Inferior parietal cortex (tissue), 1 donor: ENCODE measurements at regions not wholly inside any gene's neighbourhood (a gene's known extent, or its start where the extent isn't known, plus 50 kb on each side); places are given as distances from the start of the nearest gene placed in this dataset.
"Not testable (repeated sequence)": the region's sequence is repeated elsewhere in the genome, so short reads cannot be mapped to it uniquely, and the experiment has no call there.

ENCODE experiments used
- DNase-seq: peaks from one replicate; pipeline ENCODE4 v3.0.0-alpha.2; 2016; ENCODE audit errors: extremely low spot score

DNA sequence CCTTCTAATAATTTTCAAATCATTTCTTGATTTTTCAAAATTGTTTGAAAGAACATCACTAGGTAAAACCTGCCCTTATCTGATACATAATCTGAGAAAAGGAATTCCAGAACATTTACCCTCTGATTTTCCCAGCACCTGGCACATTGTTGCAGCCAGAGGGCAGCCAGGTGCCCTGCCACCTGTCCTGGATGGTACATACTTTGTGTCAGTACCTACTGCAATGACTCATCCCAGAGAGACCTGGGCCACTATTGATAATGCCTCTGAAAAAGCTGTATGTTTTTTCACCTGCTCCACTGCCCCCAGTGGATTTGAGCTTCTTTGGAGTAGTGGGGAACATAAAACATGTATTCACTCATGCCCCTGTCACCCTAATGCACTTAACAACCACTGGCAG lies 648.9 kb upstream of the GBE1 start:
- DNase-seq = no peak

DNA sequence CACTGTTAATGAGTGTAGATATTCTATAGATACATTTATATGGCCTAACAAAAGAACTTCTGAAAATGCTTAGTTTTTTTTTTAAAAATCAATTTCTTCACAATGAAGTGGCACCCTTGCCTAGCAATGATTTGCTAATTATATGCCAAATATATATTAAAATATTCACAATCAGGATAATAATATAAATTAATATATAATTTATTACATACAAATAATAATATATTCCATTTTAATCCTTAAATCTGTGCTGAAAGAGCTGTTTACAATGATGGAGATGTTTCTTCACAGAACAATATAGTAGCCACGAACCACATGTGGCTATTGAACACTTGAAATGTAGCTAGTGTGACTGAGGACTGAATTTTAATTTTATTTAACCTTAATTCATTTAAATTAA lies 648.4 kb upstream of the GBE1 start:
- DNase-seq = no peak

DNA sequence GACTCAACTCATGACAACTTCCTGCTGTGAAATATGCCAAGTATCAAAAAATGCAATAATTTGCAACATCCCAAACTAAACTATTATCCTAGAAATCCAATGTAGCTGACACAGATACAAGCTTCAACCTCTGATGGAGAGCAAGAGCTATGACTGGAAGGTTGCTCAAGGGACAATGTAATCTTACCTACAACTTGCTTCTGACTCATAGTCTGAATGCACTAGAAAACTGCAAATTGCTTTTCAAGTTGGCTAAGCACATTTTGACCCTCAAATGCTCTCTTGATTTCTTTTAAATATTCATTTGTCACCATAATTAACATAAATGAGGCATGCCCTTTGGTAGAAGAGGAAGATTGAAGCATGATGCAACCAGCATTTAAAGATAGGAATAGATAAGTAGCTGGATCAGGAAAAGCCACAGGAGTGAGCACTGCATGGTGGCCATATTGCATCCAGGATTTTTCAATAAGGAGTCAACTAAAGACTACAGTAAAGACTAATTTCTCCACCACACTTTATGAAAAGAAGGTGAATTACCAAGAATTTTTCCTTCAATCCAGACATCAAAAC lies 630.8 kb upstream of the GBE1 start:
- no peak for DNase-seq

DNA sequence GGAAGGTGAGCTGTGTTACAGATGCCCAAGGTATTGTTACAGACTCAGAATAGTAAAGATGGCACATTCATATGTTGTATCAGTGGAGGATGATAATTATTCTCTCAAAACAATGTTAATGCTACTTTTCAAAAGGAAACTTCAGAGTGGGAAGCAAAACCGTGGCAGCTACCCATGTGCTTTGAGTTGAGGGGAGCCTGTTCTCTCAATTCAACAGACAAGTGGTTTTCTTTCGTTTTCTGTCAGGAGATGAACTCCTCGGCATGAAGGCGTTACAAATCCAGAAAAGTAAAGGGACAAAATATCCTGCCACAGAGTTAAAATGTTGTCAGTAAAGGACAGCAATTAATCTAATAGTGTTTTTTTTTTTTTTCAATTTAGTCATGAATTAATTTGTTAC lies 629.4 kb upstream of the GBE1 start:
- no peak for DNase-seq

DNA sequence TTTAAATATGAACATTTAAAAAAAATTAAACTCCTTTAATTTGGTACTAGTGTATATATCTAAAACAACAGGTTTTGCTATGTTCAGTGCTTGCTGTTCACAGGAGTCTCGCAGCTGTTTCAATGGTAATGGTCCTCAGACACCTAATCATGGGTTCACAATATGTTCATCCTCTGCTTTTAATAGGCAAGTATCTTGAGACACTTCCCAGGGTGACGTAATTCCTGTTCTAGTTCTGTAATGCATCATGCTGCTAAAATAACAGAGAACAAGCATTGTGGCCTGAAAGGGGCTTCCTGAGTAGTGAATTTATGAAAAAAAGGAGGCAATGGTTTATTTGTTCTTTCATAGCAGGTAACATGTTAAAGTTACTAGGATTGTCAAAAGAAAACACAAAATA lies 625.2 kb upstream of the GBE1 start:
- DNase-seq = no peak

DNA sequence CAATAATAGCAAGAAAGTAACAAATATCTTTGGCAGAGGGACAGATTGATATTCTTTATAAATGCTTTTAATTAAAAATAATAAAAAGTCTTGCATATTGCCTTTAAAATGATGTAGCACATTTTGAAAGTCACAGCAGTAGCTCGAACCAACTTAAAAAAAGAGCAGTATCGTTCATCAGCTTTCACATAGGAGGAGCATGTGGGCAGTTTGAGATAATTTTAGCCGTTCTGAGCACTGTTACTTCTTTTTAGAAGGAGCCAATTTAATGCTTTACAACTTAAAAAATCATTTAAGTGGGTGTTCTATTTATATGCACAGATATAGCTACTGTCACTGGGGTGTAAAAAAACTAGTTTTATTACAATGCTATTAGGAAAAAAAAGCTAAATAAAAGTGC lies 622.7 kb upstream of the GBE1 start:
- no peak for DNase-seq

DNA sequence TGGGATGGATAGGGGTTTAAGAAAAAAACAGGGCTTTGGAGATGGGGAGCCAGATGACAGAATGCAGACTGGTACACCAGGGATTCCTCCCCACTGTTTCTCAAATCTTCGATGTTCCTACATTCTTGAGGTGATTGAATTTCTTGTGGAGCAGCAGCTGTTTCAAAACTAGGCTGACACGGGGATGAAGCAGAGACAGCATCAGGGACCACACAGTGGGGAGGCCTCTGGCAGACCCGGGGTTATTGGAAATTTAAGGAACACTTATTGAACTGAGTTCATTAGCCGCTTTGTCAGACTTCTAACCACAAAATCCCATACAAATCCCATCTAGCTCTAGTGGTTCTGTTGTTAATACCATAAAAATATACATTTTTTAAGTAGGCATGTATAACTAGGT lies 621.4 kb upstream of the GBE1 start:
- DNase-seq = no peak

DNA sequence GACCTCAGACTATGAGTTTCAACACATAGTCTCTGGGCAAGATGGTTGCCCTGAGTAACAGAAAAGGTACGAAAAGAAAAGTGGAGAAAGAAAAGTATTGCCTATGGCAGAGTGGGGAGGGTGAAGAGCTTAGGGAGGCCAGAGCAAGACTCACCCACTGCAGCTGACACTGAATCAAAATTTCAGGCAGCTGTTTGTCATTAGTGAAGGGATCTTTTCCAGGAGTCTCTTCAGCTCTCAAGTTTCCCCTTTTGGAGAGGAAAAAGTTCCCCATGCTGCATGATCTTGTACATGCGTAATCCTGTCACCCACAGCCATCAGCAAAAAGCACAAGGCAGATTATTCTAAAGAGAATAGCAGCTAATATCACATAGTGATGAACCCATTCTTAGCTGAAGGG lies 616.9 kb upstream of the GBE1 start:
- no peak for DNase-seq

DNA sequence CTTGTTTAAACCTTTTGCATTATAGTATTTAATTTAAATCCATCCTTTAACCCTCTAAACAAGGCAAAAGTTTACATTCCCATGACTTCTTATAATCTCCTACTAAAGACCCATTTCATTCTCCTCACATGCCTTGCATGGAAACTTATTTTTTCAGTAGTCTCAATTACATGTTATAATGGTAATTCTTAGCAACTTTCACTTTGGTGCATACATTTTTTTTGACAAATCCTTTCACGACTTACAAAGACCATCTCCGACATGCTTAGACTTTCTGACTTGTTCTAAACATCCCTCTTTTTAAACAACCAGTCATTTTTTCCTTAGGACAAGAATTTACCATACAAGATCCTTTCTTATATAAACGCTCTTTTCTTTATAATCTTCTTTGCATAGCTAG lies 615.4 kb upstream of the GBE1 start:
- DNase-seq = no peak

DNA sequence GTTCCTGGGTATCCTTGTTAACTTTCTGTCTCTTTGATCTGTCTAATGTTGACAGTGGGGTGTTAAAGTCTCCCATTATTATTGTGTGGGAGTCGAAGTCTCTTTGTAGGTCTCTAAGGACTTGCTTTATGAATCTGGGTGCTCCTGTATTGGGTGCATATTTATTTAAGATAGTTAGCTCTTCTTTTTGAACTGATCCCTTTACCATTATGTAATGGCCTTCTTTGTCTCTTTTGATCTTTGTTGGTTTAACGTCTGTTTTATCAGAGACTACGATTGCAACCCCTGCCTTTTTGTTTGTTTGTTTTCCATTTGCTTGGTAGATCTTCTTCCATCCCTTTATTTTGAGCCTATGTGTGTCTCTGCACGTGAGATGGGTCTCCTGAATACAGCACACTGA lies 612.4 kb upstream of the GBE1 start:
- not testable (repeated sequence) for DNase-seq

DNA sequence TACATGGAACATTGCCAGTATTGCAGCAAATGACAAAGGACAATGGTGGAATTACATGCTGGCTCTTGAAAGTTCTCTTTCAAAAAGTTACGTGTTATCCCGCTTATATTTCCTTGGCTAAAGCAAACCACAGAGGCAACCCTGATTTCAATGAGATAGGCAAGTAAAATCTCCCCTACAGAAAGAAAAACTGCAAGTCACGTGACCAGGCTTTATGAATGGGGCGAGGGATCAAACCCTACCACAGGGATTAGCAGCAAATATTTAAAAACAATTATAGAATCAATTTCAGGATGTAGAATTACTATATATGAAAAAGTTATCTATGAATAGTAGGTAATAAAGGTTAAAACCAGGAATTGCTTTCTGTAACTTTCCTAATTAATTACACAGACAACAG lies 603.4 kb upstream of the GBE1 start:
- no peak for DNase-seq

DNA sequence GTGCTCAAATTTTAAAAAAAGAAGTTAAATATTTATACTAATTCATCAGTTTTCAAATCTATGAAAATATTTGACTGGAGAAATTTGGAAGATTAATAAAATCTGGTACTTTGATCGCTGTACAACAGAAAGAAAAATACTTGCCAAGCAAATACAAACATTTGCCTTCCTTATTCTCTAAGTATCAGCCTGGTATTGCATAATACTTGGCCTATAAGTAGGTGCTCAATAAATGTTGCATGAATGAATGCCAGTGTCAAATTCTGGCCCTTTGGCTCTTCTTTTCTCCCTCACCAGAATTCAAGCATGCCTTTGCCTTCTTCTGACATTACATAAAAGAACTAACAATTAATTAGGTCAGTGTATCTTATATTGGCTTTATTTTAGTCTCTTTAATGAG lies 601.7 kb upstream of the GBE1 start:
- no peak for DNase-seq

DNA sequence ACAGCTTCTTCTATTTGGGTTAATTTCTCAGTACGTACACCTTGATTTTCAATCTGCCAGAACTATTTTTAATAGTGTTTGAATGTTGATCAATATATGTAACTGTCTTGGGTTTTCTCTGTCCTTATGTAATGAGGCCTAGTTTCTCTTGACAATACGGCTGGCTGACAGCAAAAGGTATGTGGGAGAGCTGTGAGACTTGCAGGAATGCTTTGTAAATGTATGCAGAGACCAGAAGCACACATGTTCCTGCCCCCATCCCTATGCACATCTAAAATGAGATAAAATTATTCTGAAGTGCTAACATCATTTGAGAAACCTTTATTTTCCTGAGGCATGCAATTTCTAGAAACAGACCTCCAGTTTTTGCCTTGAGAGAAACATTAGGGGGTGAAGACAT lies 593.8 kb upstream of the GBE1 start:
- DNase-seq = peak; percentile 14

DNA sequence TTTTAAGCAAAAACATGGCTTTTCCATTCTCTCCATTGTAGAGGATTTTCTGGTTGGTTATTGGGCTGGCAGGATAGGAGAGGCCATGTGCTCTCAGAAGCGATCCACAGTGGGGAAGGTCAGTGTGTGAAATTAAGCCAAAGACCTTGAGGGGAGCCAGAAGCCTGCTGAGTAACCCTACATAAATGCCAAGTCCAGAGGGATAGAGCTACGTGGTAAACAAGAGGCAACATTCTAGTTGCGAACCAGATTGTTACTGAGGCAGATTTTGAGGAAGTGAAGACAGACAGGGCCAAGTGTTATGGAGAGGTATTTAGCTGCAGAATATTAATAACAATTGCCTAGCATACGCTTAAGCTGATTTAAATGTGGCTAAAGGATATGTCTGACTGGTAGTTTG lies 592.8 kb upstream of the GBE1 start:
- no peak for DNase-seq

DNA sequence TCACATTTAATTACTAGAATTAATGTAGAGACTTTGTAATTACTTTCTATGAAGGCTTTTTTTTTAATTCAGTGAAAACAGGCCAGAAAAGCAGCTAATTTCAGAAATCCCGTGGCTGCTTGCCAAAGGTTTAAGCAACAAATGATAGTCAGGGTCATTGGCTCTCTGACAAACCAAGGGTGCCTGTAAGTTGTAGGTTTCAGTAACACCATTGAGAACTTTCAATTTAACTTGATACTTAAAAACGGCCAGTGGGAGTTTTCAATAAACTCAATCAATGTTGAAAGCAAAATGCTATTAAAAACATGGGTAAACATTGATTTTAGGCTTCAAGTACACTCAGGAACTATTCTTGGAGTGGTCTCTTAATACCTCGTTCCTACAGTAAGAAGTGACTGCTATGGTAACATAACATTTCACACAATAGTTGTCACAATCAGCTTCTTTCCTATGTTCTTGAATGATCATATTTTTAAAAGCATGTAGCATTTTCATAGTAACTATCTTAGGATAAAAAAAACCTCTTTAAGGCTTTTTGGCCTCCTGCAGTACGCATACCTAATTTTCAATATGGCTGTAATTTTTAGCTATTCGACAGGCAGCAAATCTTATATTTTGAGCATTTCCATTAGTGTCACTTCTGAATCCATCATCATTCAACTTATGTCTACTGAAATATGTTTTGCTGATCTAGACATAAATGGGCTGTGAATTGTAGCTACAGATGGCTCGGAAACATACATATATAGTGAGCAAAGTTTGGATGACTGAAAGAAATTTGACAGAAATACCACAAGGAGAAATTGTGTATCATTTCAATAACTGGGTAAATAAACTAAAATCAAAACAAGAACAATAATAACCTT lies 592.1 kb upstream of the GBE1 start:
- no peak for DNase-seq

DNA sequence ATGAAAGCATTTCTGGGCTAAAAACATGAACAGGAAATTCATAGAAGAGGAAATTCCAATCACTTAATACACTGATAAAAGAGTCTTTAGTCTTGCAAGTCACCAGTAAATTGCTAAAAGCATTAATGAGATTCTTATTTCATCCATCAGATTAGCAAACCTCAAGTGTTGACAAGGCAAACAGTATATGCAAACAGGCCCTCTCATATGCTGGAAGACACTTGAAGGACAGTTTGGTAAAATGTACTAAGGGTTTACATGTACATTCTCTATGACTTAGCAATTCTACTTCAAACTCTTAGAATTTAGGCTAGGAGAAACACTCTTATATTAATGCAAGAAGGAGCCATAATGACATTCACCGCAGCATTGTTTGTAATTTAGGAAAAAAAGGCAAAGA lies 586.1 kb upstream of the GBE1 start:
- DNase-seq = no peak

DNA sequence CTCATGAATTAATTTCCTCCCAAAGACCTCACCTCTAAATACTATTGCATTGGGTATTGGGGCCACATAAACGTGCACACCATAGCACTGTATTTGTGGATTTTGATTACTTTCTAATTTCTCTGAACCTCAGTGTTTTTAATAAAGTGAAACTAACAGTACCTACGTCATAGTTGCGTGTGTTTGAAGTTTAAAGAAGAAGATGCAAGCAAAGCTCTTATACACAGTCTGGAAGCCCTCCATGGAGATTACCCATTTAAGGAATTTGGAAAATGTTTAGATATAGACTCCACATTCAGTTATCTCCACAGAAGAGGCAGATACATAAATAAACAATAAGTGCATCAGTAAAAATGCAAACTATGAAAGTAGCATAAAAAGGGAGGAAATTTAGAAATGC lies 581.1 kb upstream of the GBE1 start:
- no peak for DNase-seq

DNA sequence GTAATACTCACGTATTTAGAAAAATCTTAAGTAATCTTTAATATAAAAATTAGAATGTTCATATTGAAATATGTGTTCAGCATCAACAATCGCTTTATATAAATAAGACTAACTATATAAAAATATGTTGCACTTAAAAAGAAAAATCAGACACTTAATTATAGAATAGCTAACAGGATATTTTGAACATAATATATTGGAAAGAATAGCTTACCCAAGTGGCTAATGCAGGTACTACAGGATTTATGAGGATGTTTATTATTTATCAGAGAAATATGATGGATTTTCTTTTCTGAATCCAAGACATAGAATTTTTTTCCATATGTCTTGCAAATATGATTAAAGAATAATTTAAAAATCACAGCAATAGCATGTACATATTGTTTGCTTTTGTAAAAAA lies 567.9 kb upstream of the GBE1 start:
- no peak for DNase-seq

DNA sequence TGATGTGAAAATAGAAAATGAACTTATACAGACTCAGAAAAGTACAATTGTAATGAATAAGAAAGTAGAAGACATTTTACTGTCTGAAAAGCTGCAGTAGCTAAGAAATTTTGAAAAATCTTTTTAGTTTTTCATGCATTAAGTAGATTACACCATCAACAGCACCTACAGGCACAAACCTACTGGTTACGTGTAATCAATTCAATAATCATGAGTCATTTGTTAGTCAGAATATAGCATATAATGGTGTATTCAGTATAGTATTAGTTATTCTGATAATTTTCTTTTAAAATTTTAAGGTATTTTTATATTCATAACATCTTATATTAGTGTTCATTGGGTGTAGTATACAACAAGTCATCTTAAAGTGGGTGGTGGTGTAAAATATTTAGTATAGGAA lies 550.5 kb upstream of the GBE1 start:
- DNase-seq = no peak

DNA sequence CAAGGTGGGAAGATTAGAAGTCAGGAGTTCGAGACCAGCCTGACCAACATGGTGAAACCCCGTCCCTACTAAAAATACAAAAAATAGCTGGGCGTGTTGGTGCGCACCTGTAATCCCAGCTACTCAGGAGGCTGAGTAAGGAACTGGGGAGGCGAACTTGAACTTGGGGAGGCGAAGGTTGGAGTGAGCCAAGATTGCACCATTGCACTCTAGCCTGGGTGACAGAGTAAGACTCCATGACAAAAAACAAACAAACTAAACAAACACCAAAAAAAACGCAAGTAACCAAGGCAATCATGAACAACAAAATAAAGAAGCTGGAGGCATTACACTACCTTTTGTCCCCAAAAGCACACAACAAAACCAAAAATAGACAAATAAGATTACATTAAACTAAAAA lies 547.3 kb upstream of the GBE1 start:
- no peak for DNase-seq

DNA sequence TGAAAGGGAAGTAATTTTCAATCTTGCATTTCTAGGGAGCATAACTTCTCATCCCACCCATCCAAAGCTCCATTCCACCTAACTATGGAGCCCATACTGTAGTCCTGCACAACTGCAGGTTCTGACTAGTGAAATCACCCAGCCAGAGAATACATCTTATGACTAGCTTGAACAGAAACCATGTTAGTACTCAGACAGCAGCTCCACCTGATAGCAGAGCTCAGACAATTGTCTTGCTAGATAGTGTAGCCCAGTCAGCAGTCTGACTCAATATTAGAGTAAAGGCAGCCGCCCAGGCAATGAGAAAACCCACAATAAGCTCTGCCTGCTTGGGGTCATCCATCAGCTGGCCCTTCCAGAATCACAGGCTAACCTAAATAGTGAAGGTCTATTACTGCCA lies 544.7 kb upstream of the GBE1 start:
- DNase-seq = no peak

DNA sequence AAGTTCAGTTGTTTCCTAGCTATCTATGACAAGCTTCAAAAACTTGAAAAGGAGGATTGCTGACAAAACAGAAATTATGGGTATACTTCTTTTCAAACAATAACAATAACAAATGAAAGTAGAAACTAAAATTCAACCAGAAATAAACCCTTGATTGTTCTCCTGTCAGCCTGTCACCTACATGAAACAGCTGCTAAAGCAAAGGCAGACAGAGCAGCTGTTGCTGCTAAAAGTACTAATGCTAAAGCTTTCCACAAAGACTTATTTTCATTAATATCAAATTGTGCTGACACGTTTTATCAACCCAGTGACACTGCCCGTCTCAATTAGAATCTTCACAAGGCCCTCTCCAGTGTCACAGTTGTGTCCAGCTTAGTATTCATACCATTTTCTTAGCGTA lies 533.2 kb upstream of the GBE1 start:
- no peak for DNase-seq

DNA sequence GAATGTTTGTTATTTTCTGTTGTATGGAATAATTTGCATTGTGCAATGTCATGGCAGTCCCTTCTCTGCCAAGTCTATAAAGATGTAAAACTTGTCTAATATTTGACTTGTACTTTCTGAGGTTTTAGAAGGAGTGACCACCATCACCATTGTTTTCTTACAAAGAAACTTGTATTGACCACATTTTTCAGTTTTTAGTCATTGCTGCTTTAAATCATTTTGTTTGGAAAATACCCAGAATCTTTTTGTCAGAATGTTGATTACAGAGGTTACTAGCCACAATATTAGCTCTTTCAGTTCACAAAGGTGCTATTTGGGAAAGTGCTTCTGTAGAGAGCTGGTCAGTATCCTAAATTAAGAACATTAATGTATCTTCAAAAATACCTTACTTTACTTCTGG lies 532.4 kb upstream of the GBE1 start:
- DNase-seq = no peak

DNA sequence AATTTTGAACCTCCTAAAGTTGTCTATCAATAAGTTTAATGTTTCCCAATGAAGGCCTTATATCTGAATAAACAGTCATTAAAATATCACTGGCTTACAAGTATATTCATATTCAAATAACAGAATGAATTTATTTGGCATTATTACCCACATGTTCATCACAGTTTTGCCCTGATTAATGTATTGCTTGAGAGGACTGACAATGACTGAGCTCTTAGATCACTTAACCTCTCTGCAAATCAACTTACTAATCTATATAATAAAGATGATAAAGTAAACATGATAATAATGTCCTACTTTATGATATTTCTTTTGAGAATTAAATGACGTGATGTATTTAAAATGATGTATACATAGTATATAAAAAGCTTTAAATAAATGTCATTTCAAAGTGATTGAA lies 532.0 kb upstream of the GBE1 start:
- no peak for DNase-seq
